HG03097 (cell line): ENCODE measurements at regions not wholly inside any gene's neighbourhood (a gene's known extent, or its start where the extent isn't known, plus 50 kb on each side); places are given as distances from the start of the nearest gene placed in this dataset.

Experiments used
- ATAC-seq: cut with Tn5 transposase; IDR thresholded peaks from one replicate; pipeline ENCODE4 v1.9.1; 2021; ENCODE audit not compliant: unreplicated experiment, low FRiP score

DNA sequence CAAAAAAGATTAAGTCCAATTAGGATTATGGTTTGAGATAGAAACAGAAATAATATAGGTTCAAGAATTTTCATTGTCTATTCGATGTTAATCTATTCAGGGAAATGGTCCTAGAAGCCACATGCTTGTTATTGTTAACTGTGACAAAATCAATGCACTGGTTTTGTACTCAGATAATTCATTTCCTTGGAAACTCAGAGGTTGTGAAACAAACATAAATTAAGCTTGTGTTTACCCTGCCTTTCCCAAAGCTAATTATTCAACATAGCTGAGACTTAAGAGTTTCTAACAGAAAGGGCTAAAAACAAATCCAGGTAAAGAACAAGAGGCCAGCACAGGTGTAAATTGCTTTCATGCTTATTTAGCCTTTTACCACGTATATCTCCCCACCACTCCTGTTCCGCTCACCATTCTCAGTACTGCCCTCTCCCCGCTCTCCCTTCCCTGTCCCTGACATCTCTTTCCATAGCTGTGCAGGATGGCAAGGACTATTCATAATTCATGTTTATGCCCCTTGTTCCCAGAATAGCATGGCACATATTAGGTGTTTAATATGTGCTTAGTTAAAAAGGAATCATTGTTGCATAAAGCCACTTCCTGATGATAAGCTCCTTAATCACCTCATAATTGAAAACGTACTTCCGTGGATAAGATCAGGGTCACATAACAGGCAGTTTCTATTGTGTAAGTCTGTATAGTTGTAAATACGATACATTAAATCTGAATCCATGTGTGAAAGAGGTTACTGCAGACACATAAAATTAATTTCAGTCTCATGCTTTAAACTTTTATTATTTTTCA, 131.8 kb upstream of the USP15 start:
- ATAC-seq: no peak

GRCh38 chr12:62129291-62129690, 130.9 kb upstream of the USP15 start:
- ATAC-seq: no peak

- no peak for ATAC-seq
Measured at GRCh38 chr12:62130402-62130801, 129.8 kb upstream of the USP15 start.

DNA sequence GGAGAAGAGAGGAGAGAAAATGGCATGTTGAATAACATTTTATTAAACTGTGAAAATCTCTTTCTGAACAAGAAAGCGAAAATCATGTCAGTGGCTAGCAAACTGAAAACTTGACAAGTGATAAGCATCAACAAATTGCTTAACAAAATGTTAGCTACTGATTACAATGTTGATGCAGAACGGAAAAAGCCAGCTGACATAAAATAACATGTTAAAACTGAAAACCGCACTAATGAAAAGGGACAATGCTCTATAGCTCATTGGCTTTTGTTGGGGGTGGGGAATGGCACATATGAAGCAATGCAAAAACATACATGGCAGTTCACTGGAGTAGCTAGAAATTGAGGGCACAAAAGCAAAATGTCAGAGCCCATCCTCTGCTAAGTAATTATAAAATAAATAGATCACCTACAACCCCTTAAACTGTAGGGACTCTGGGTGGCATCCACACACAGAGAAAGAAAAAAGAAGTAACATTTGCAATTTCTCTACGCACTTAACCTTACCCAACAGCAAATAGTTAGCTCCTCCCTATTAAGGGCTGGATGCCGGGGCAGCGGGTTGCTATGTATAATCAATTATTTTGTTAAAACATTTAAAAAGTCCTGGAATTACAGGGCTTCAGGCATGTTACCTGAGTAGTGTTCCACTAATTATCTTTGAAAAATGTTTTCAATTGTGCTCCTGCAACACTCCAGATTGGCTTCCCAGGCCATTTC, 129.2 kb upstream of the USP15 start:
- no peak for ATAC-seq

- ATAC-seq: no peak
Measured at GRCh38 chr12:62133440-62133839, 126.8 kb upstream of the USP15 start.

DNA sequence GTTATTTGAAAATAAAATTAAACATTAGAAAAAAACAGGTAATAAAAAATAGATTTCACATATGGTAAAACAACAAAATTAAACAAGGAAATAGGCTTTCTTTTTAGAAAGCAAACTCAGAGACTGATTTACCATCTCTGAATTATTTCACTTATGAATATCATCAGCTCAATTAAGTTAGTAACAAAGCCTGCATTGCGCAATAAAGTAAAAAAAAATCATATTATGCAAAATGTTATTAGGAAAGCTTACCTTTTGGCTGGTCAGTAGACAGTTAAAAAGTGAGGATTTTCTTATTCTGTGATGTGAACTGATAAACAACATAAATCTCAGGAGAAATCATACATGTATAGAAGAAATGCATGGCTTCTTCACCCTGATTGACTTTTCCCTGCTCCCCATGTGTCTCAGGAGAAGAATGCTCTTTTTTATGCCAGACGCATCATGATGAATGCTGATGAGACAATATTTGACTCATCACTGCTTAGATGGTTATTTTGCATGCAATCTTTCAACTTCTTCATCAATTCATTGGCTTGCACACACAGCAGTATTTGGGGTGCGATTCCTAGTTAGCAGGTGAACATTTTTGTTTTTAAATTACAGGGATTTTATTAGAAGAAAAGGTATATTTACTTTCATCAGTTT, 124.5 kb upstream of the USP15 start:
- no peak for ATAC-seq

GRCh38 chr12:62136496-62136895, 123.7 kb upstream of the USP15 start:
- ATAC-seq: no peak

DNA sequence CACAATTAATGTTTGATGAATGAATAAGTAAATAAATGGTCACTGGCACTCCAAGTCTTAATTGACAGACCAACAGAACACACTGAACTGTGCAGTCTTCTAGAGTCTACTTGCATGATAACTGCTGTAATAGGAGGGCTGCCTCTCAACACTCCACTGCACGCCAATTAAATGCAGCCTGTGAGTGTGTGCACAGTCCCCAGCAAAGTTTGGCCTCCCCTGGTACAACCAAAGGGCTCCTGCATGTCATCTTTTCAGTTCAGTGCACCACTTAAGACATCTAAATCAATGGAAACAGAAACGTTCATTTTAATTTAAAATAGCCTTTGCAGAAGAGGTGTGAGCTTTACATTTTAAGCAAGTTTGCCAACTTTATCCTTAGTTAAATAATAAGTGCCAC, 121.7 kb upstream of the USP15 start:
- no peak for ATAC-seq

DNA sequence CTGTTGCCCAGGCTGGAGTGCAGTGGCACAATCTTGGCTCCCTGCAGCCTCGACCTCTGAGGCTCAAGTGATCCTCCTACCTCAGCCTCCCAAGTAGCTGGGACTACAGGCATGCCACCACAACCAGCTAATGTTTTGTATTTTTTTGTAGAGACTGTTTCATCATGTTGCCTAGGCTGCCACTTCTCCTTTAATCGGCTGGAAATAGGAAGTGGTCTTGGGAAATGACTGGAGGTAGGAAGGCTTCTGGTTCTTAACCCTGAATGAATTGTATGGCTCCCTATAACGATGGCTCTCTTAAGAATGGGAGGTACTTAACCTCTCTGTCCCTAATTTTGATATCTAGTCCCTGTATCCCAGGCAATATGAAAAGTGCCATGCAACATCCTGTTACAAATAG, 113.9 kb upstream of the USP15 start:
- no peak for ATAC-seq

DNA sequence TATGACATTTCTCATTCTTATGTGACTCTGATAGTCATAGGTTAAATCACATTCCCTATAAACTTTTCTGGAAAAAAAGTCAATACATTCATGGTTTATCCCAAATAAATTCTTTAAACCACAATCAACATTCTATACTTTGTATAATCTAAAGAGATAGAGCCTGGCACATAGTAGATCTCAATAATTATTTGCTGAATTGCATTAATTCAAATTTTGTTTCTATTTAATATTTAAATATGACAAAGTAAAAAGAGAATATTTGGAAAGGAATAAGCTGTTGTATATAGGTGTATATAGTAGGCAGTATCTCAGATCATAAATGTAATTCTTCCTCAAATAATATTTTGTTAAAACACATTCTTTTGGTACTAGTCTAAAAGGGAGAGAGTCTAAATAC, 102.2 kb upstream of the USP15 start:
- no peak for ATAC-seq

- no peak for ATAC-seq
Measured at GRCh38 chr12:62158461-62159360, 101.5 kb upstream of the USP15 start.

- ATAC-seq: no peak
Measured at GRCh38 chr12:62162214-62162613, 98.0 kb upstream of the USP15 start.

GRCh38 chr12:62163368-62163767, 96.8 kb upstream of the USP15 start:
- ATAC-seq: no peak

DNA sequence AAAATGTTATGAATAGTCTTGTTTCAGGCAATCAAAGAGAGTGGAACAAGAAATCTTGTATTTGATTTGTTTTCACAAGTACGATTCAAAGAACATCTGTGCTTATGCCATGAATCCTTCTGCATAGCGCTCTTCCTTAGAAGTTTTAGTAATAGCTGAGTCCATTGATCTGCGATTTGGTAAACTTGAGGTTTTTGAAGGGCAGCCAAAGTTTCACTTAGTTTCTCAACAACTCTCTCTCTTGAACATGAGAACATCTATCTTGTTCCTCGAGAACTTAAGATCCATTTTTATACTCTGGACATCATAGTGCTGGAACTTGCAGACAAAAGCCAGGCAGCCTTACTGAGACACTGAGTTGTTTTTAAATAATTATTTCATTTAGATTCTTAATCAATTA, 96.2 kb upstream of the USP15 start:
- ATAC-seq: no peak

- ATAC-seq: no peak
Measured at GRCh38 chr12:62166525-62166924, 93.7 kb upstream of the USP15 start.

GRCh38 chr12:62168411-62168810, 91.8 kb upstream of the USP15 start:
- no peak for ATAC-seq

- ATAC-seq: no peak
Measured at GRCh38 chr12:62170241-62170640, 90.0 kb upstream of the USP15 start.

DNA sequence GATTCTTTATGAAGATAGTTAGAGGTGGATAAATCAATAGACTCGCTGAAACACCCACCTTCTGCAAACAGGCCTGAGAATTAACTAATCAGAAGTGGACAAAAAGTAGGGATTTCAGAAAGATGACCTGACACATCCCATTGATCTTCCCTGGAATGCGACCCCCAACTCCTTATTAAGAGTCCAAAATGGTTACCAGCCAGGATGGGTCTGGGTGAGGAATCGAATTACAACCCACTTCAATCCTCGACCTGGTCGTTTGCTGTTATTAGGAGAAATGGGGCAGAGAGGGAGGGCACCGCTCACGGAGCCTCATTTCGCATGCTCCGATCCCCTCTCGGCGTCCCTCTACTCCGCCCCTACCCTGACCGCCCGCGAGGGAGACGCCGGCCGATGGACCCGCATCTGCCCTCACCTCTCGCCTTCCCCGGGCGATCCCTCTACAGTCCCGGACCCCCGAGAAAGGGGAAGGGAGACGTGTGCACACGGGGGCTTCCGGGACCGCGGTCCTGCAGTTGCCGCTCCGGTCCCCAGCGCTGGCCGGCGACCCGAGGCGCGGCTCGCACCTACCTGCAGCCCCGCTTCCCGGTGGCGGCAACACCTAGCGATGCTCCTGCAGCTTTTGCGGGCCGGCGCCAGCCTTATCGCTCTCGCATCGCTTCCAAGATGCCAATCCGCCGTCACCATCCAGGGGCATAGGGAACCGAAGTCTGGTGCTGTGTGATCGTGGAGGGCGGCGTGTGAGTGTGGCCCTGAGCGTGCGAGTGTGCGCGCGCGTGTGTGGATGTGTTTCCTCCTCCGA, 69.3 kb upstream of the USP15 start:
- no peak for ATAC-seq

DNA sequence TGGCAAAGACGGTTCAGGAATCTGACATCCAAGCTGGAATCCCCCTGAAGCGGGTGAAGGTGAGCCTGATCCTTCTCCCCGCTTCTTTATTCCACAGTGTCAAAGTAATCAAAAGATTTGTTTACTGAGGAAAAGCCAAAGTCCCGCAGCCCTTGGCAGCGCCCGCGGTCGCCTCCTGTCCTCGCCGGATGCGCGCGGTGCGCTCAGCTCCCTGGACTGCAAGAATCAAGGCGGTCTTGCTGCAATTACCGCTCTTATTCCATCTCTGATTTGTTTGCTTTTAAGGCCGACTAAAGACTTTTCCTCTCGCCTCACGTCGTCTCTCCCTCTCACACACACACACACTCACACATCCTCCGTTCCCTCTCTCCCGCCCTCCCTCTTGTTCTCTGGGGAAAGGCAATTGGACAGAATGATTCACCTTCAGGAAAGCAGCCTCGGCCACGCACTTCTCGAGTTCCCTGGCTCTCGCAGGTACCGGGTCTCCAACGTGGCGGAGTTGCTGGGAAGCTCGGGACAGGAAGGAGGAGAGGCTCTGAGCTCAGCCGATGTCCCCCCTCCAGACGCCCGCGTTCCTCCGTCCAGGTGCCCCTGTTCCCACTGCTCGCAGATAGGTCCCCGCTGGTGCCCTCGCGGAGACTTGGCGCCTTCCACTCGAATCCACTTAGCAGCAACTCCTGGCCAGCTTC, 68.6 kb upstream of the USP15 start:
- no peak for ATAC-seq
